ENCODE measurements at regions not wholly inside any gene's neighbourhood (a gene's known extent, or its start where the extent isn't known, plus 50 kb on each side); places are given as distances from the start of the nearest gene placed in this dataset.

DNA sequence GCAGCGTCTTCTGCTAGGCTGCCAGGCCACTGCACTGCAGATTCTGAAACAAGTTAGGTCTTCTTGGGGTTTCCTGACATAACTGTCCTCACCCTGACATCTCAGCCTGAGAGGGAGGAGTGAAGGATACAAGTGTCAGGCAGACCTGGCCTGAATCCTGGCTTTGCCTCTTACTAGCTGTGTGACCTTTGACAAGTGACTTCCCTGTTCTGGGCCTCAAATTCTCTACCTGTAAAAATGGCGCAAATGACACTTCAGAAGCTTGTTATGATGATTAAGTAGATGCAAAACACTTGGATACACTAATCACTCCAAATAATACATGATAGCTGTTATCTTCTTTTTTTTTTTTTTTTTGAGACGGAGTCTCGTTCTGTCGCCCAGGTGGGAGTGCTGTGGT, 119.2 kb upstream of the BOD1 start:
- TF ChIP-seq, protein P1, sequence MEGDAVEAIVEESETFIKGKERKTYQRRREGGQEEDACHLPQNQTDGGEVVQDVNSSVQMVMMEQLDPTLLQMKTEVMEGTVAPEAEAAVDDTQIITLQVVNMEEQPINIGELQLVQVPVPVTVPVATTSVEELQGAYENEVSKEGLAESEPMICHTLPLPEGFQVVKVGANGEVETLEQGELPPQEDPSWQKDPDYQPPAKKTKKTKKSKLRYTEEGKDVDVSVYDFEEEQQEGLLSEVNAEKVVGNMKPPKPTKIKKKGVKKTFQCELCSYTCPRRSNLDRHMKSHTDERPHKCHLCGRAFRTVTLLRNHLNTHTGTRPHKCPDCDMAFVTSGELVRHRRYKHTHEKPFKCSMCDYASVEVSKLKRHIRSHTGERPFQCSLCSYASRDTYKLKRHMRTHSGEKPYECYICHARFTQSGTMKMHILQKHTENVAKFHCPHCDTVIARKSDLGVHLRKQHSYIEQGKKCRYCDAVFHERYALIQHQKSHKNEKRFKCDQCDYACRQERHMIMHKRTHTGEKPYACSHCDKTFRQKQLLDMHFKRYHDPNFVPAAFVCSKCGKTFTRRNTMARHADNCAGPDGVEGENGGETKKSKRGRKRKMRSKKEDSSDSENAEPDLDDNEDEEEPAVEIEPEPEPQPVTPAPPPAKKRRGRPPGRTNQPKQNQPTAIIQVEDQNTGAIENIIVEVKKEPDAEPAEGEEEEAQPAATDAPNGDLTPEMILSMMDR (IDR thresholded peaks at IDR 0.05; ENCODE audit: insufficient read depth, low read length), result no peak
- no peak for DNase-seq (ENCODE audit: low read depth)

DNA sequence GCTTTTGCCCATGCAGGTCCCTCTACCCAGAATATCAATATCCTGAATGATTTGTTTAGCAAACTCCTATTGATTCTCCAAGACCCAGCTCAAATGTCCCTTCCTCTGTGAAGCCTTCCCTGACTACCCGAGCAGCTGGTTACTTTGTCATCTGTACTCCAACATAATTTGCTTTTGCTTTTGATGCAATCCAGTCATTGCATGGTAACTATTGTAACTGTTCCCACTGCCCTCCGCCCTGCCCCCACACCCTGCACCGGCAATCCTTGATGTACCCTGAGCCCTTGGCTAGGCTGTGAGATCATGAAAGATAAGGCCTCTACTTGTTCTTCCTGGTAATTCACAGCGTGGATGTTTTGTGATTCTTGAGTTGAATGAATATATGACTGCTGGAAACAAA, 119.9 kb upstream of the BOD1 start:
- TF ChIP-seq, protein P1 (IDR thresholded peaks at IDR 0.05; ENCODE audit: insufficient read depth, low read length), result no peak
- no peak for DNase-seq (ENCODE audit: low read depth)
- H3K4me3 ChIP-seq (ENCODE audit: low read depth, low read length), result no peak overlapping the region

More for the DNA sequence above, 119.2 kb upstream of the BOD1 start:
- no peak overlapping the region for H3K4me3 ChIP-seq (ENCODE audit: low read depth, low read length)

DNA sequence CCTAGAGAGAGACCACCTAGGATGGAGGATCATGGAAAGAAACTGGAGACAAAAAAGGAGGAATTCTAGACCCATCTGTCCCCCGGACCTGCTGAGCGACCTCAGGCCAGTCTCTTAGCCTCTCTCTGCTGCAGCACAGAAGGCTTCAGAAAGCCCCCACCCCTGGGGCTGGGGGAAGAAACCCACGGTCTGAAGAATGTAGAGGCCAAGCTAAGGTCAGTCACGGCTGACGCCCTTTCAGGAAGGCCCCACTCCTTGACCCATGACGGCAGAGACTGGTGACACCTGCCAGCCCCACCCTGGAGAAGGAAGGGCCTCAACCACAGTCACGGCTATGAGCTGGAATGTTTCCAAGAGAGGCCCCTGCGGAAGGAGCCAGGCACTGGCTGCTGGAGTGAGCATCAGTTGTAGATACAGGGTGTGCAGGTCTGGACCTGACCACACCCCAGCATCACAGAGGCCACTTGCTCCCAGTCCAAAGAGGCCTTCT, 120.5 kb upstream of the BOD1 start:
- DNase-seq (ENCODE audit: low read depth), result no peak
- TF ChIP-seq, protein P1 (IDR thresholded peaks at IDR 0.05; ENCODE audit: insufficient read depth, low read length), result no peak
- H3K4me3 ChIP-seq (ENCODE audit: low read depth, low read length), result no peak overlapping the region

DNA sequence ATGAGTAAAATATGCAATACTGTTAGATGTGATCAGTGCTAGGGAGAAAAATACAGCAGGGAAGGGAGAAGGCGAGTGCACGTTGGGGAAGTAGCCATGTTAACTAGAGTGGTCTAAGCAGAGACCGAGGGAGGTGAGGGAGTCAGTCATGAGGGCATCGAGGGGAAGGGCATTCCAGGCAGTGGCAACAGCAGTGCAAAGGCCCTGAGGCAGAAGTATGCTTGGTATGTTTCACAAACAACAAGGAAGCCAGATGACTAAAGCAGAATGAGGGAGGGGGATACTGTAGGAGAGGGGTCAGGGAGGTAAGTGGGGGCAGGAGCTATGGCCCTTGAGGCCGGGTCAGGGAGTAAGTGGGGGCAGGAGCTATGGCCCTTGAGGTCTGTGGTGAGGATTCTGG, 123.3 kb upstream of the BOD1 start:
- TF ChIP-seq, protein P1 (IDR thresholded peaks at IDR 0.05; ENCODE audit: insufficient read depth, low read length), result no peak

DNA sequence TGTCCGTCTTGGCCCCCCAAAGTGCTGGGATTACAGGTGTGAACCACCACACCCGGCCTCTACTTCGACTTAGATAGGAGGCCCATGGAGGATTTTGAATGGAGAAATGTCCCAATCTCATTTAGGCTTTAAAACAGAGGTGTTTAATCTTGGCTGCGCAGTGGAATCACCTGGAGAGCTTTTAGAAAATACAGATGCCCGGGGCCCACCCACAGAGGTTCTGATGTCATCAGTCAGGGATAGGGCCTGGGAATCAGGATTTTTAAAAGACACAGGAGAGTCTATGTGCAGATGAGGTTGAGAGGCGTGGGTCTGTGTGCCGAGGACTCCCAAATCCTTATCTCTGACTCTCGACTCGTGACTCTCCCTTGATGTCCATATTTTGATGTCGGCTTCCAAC, 124.0 kb upstream of the BOD1 start:
- TF ChIP-seq, protein P1 (IDR thresholded peaks at IDR 0.05; ENCODE audit: insufficient read depth, low read length), result no peak
- no peak for DNase-seq (ENCODE audit: low read depth)
- H3K4me3 ChIP-seq (ENCODE audit: low read depth, low read length), result no peak overlapping the region

More for the DNA sequence above, 123.3 kb upstream of the BOD1 start:
- DNase-seq (ENCODE audit: low read depth), result no peak
- H3K4me3 ChIP-seq (ENCODE audit: low read depth, low read length), result no peak overlapping the region

DNA sequence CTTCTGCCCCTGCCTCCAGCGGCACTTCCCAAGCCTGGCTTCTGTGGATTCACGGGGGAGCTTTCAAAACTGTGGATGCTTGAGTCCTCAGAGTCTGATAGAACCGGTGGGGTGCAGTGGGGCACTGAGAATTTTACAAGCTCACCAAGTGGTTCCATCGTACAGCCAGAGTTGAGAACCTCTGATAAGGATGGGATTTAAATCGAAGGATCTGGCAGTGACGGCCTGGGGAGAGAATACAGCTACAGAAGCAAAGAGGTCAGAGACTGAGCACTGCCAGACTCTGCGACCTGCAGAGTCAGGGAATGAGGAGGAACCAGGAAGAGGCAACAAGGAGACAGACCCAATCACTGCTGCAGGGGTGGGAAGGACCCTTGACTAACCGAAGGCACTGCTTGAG, 124.6 kb upstream of the BOD1 start:
- no peak overlapping the region for H3K4me3 ChIP-seq (ENCODE audit: low read depth, low read length)
- TF ChIP-seq, protein P1 (IDR thresholded peaks at IDR 0.05; ENCODE audit: insufficient read depth, low read length), result no peak
- no peak for DNase-seq (ENCODE audit: low read depth)
